Neural cell (in vitro differentiated cells): ENCODE measurements at regions not wholly inside any gene's neighbourhood (a gene's known extent, or its start where the extent isn't known, plus 50 kb on each side); places are given as distances from the start of the nearest gene placed in this dataset.
A peak's percentile ranks its signal among the peaks of the same experiment; 100 is the strongest.

Experiments used
- H2AFZ ChIP-seq: fragments of 200-600, 300-800 bp; sonication (generic), shearing (Covaris generic); 2 replicates; pipeline ENCODE4 v1.6.0; 2014; ENCODE audit warnings: low read depth, mild to moderate bottlenecking, antibody characterized with exemption, low read length, moderate library complexity
- H3F3A ChIP-seq: fragments of 200-600 bp; shearing (Covaris generic); 2 replicates; pipeline ENCODE4 v1.6.1; 2016; ENCODE audit warnings: mild to moderate bottlenecking, moderate library complexity, mixed read lengths, antibody characterized with exemption, low read length; ENCODE audit not compliant: insufficient read depth, poor library complexity, severe bottlenecking
- H3K27ac ChIP-seq: fragments of 200-600, 300-800 bp; sonication (generic), shearing (Covaris generic); 2 replicates; pipeline ENCODE4 v1.5.1; 2014; ENCODE audit warnings: mild to moderate bottlenecking, low read length, moderate library complexity
- H3K27me3 ChIP-seq: fragments of 300-800, 200-600 bp; sonication (generic), shearing (Covaris generic); 2 replicates; pipeline ENCODE4 v1.6.0; 2014; ENCODE audit warnings: mild to moderate bottlenecking, low read depth, low read length, moderate library complexity; ENCODE audit not compliant: insufficient read depth
- H3K36me3 ChIP-seq: fragments of 300-800, 200-600 bp; sonication (generic), shearing (Covaris generic); 2 replicates; pipeline ENCODE4 v1.5.1; 2014; ENCODE audit warnings: mild to moderate bottlenecking, antibody characterized with exemption, low read length, moderate library complexity; ENCODE audit not compliant: insufficient read depth
- H3K4me2 ChIP-seq: fragments of 300-800, 200-600 bp; sonication (generic), shearing (Covaris generic); 2 replicates; pipeline ENCODE4 v1.6.0; 2014; ENCODE audit warnings: mild to moderate bottlenecking, low read length
- H3K4me3 ChIP-seq: fragments of 300-800, 200-600 bp; sonication (generic), shearing (Covaris generic); 2 replicates; pipeline ENCODE4 v1.5.1; 2014; ENCODE audit warnings: mild to moderate bottlenecking, low read length, moderate library complexity
- H3K79me2 ChIP-seq: fragments of 200-600 bp; shearing (Covaris generic); replicated peaks from 2 replicates; pipeline ENCODE4 v1.6.0; 2014; ENCODE audit warnings: mild to moderate bottlenecking, low read length, moderate library complexity; ENCODE audit not compliant: insufficient read depth
- H3K9ac ChIP-seq: fragments of 300-800, 200-600 bp; sonication (generic), shearing (Covaris generic); 2 replicates; pipeline ENCODE4 v1.6.1; 2016; ENCODE audit warnings: mild to moderate bottlenecking, low read length, mixed read lengths
- H3K9me2 ChIP-seq: fragments of 200-600 bp; shearing (Covaris generic); 2 replicates; pipeline ENCODE4 v1.6.1; 2016; ENCODE audit warnings: mild to moderate bottlenecking, low read length, mixed read lengths; ENCODE audit not compliant: insufficient read depth
- H3K9me3 ChIP-seq: fragments of 200-600, 300-800 bp; sonication (generic), shearing (Covaris generic); 2 replicates; pipeline ENCODE4 v1.6.1; 2016; ENCODE audit warnings: mild to moderate bottlenecking, mixed run types, low read length, moderate library complexity, mixed read lengths
- H4K20me1 ChIP-seq: fragments of 200-600 bp; shearing (Covaris generic); 2 replicates; pipeline ENCODE4 v1.6.1; 2016; ENCODE audit warnings: mild to moderate bottlenecking, mixed run types; ENCODE audit not compliant: insufficient read depth
- EP300 ChIP-seq: fragments of 450-650 bp; conservative IDR thresholded peaks from 2 replicates; pipeline ENCODE4 v1.6.1; 2014; ENCODE audit warnings: antibody characterized with exemption, mild to moderate bottlenecking, moderate library complexity; ENCODE audit not compliant: poor library complexity, severe bottlenecking
- EZH2 ChIP-seq: fragments of 200-600, 300-800 bp; shearing (Covaris generic), sonication (generic); IDR thresholded peaks from 2 replicates; pipeline ENCODE4 v1.6.1; 2014; ENCODE audit warnings: antibody characterized with exemption, low read length, borderline replicate concordance, mild to moderate bottlenecking; ENCODE audit not compliant: insufficient read depth, poor library complexity, severe bottlenecking
- MXI1 ChIP-seq: fragments of 450-650 bp; conservative IDR thresholded peaks from 2 replicates; pipeline ENCODE4 v1.6.1; 2014; ENCODE audit warnings: antibody characterized with exemption, mild to moderate bottlenecking; ENCODE audit not compliant: poor library complexity, severe bottlenecking
- POLR2AphosphoS5 ChIP-seq: IDR thresholded peaks from 2 replicates; pipeline ENCODE4 v1.6.1; 2012
- RAD21 ChIP-seq: fragments of 450-650 bp; conservative IDR thresholded peaks from 2 replicates; pipeline ENCODE4 v1.6.1; 2014; ENCODE audit warnings: antibody characterized with exemption, mild to moderate bottlenecking, moderate library complexity
- SMC3 ChIP-seq: fragments of 450-650 bp; conservative IDR thresholded peaks from 2 replicates; pipeline ENCODE4 v1.6.1; 2014; ENCODE audit warnings: antibody characterized with exemption, mild to moderate bottlenecking, moderate library complexity; ENCODE audit not compliant: poor library complexity
- TAF1 ChIP-seq: IDR thresholded peaks from 2 replicates; pipeline ENCODE4 v1.6.1; 2012; ENCODE audit warnings: low read depth
- TF ChIP-seq, protein P1 (sequence below): IDR thresholded peaks from 2 replicates; pipeline ENCODE4 v1.6.1; 2012; ENCODE audit warnings: borderline replicate concordance
- TF ChIP-seq, protein P2 (sequence below): fragments of 450-650 bp; IDR thresholded peaks from 2 replicates; pipeline ENCODE4 v1.5.1; 2014; ENCODE audit warnings: antibody characterized with exemption, mild to moderate bottlenecking, moderate library complexity; ENCODE audit not compliant: poor library complexity, severe bottlenecking

DNA sequence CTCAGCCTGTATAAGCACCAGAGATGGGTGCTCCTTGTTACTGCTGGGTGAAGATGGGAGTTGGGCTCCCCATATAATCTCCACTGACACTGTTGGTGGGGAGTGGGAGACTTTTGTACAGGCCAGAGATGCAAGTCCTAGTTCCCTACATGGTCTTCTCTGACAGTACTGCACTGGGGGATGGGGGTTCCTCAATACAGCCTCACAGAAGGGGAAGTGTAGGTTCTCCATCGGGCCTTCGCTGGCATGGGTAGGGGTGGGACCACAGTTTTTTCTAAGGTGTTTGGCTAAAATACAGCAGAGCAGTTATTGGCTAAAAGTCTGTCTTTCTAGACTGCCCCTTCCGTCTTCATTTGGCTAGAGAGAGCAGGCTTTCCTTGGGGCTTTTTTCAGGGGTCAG, 167.2 kb upstream of the SERP2 start:
- no peak overlapping the region for H3K4me2 ChIP-seq
- H3K9me2 ChIP-seq, result no peaks in the 10 kb centered on the region
- H4K20me1 ChIP-seq, result no peaks in the 10 kb centered on the region
- H3K9ac ChIP-seq, result no peak overlapping the region
- H3K27ac ChIP-seq, result no peak overlapping the region
- no peaks in the 10 kb centered on the region for H3K36me3 ChIP-seq
- H3K27me3 ChIP-seq, result no peaks in the 10 kb centered on the region
- TF ChIP-seq RAD21 (no peak), SMC3 (no peak), MXI1 (no peak)
- H3K9me3 ChIP-seq, result peaks cover 8% of the 10 kb centered on the region
- no peak overlapping the region for H3K4me3 ChIP-seq
- peaks cover 4% of the 10 kb centered on the region for H3F3A ChIP-seq
- H3K79me2 ChIP-seq, result no peaks in the 10 kb centered on the region
- H2AFZ ChIP-seq, result no peak overlapping the region

DNA sequence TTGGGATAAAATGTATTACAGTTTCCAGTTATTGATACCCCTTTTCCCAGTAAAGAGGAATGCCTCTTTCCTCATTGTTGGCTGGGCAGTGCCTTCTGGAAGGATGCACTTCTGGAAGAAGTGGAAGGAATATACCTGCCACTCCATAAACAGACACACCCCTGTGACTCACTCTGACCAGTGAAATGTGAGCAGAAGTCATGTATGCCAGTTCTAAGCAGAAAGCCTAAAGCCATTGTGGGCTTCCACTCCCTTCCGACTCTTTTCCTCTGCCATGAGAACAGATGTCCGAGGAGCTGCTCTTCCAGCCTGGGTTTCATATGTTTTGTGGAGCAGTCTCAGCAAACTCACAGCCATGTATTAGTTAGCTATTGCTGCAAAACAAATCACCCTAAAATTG, 166.1 kb upstream of the SERP2 start:
- Histone ChIP-seq H3K79me2 (no peaks in the 10 kb centered on the region), H3K36me3 (no peaks in the 10 kb centered on the region), H4K20me1 (no peaks in the 10 kb centered on the region), H3K9me2 (no peaks in the 10 kb centered on the region), H3K9me3 (peaks cover 8% of the 10 kb centered on the region), H3F3A (peaks cover 4% of the 10 kb centered on the region), H3K4me3 (no peak overlapping the region), H3K9ac (no peak overlapping the region), H3K27me3 (no peaks in the 10 kb centered on the region), H3K27ac (no peak overlapping the region), H2AFZ (no peak overlapping the region), H3K4me2 (no peak overlapping the region)
- no peak for TF ChIP-seq EZH2
- TF ChIP-seq SMC3, result no peak
- TF ChIP-seq, protein P1, sequence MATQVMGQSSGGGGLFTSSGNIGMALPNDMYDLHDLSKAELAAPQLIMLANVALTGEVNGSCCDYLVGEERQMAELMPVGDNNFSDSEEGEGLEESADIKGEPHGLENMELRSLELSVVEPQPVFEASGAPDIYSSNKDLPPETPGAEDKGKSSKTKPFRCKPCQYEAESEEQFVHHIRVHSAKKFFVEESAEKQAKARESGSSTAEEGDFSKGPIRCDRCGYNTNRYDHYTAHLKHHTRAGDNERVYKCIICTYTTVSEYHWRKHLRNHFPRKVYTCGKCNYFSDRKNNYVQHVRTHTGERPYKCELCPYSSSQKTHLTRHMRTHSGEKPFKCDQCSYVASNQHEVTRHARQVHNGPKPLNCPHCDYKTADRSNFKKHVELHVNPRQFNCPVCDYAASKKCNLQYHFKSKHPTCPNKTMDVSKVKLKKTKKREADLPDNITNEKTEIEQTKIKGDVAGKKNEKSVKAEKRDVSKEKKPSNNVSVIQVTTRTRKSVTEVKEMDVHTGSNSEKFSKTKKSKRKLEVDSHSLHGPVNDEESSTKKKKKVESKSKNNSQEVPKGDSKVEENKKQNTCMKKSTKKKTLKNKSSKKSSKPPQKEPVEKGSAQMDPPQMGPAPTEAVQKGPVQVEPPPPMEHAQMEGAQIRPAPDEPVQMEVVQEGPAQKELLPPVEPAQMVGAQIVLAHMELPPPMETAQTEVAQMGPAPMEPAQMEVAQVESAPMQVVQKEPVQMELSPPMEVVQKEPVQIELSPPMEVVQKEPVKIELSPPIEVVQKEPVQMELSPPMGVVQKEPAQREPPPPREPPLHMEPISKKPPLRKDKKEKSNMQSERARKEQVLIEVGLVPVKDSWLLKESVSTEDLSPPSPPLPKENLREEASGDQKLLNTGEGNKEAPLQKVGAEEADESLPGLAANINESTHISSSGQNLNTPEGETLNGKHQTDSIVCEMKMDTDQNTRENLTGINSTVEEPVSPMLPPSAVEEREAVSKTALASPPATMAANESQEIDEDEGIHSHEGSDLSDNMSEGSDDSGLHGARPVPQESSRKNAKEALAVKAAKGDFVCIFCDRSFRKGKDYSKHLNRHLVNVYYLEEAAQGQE, result no peak
- no peak for TF ChIP-seq MXI1
- no peak for TF ChIP-seq EP300
- TF ChIP-seq, protein P2, sequence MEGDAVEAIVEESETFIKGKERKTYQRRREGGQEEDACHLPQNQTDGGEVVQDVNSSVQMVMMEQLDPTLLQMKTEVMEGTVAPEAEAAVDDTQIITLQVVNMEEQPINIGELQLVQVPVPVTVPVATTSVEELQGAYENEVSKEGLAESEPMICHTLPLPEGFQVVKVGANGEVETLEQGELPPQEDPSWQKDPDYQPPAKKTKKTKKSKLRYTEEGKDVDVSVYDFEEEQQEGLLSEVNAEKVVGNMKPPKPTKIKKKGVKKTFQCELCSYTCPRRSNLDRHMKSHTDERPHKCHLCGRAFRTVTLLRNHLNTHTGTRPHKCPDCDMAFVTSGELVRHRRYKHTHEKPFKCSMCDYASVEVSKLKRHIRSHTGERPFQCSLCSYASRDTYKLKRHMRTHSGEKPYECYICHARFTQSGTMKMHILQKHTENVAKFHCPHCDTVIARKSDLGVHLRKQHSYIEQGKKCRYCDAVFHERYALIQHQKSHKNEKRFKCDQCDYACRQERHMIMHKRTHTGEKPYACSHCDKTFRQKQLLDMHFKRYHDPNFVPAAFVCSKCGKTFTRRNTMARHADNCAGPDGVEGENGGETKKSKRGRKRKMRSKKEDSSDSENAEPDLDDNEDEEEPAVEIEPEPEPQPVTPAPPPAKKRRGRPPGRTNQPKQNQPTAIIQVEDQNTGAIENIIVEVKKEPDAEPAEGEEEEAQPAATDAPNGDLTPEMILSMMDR, result no peak
- TF ChIP-seq POLR2AphosphoS5, result no peak
- no peak for TF ChIP-seq TAF1

DNA sequence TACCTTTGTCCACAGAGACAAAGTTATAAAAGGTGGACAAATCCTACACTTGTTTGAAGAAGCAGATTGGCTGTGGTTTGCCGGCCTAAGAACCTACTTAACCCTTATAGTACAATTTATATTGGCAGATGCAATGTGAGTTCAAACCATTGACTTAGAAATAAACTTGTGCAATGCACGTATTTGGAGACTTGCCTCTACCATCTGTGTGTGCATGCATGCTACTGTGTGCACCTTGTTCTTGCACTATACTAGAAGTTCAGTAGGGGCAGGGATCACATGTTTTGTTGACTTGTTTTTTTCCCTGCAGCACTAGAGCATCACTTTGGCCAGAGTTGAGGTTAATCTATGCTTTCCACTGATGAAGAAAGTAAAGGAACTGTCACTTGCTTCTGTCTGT, 163.1 kb upstream of the SERP2 start:
- Histone ChIP-seq H3K36me3 (no peaks in the 10 kb centered on the region), H3K4me2 (no peak overlapping the region), H2AFZ (no peak overlapping the region), H3K9me3 (no peaks in the 10 kb centered on the region), H3F3A (peaks cover 4% of the 10 kb centered on the region), H3K79me2 (no peaks in the 10 kb centered on the region), H4K20me1 (no peaks in the 10 kb centered on the region), H3K27me3 (no peaks in the 10 kb centered on the region), H3K9ac (no peak overlapping the region), H3K4me3 (no peak overlapping the region), H3K27ac (no peak overlapping the region), H3K9me2 (no peaks in the 10 kb centered on the region)
- no peak for TF ChIP-seq RAD21
- TF ChIP-seq MXI1, result peak; percentile 24
- no peak for TF ChIP-seq EP300
